Upper lobe of right lung (tissue), 1 donor: ENCODE measurements at regions not wholly inside any gene's neighbourhood (a gene's known extent, or its start where the extent isn't known, plus 50 kb on each side); places are given as distances from the start of the nearest gene placed in this dataset.
"Not testable (repeated sequence)": the region's sequence is repeated elsewhere in the genome, so short reads cannot be mapped to it uniquely, and the experiment has no call there.

Experiments used
- ATAC-seq: fragments of 200-7000 bp; cut with Tn5 transposase; one replicate; pipeline ENCODE4 v1.9.1; 2020; ENCODE audit warnings: mild to moderate bottlenecking, moderate library complexity
- DNase-seq: peaks from one replicate; pipeline ENCODE4 v3.0.0-alpha.2; 2020
- H3K27ac ChIP-seq: fragments of 200-600 bp; one replicate; pipeline ENCODE4 v1.8.0; 2022
- H3K27me3 ChIP-seq: fragments of 200-600 bp; one replicate; pipeline ENCODE4 v1.8.0; 2022; ENCODE audit warnings: mild to moderate bottlenecking
- H3K36me3 ChIP-seq: fragments of 200-600 bp; one replicate; pipeline ENCODE4 v1.8.0; 2022
- H3K4me1 ChIP-seq: fragments of 200-600 bp; one replicate; pipeline ENCODE4 v1.8.0; 2022
- H3K4me3 ChIP-seq: fragments of 200-600 bp; one replicate; pipeline ENCODE4 v1.8.0; 2022; ENCODE audit warnings: mild to moderate bottlenecking
- H3K9me3 ChIP-seq: fragments of 200-600 bp; one replicate; pipeline ENCODE4 v1.8.0; 2022
- intact Hi-C: fragments of 100-400 bp; cut with DNase I; formaldehyde crosslinking; loops from one replicate; pipeline ENCODE4 v1.11.0; 2022
- TF ChIP-seq, protein P1 (sequence below): fragments of 200-600 bp; IDR thresholded peaks from one replicate; pipeline ENCODE4 v1.8.0; 2022; ENCODE audit warnings: antibody characterized with exemption
- donor health status: DM: no; HTN: yes; CAD: no; lungs with severe emphysema.

- H3K4me1 ChIP-seq: no peaks in the 10 kb centered on the region
These were observed 143.9 kb downstream of the OR4M2 start for GRCh38 chr15:22224241-22224671.

GRCh38 chr15:22224961-22225360 lies 144.6 kb downstream of the OR4M2 start:
- H3K4me3 ChIP-seq, H3K4me1 ChIP-seq, H3K27ac ChIP-seq, intact Hi-C loops, H3K27me3 ChIP-seq, H3K9me3 ChIP-seq, H3K36me3 ChIP-seq, ATAC-seq: not testable (repeated sequence)
- DNase-seq: peak; percentile 23

More at GRCh38 chr15:22224241-22224671, 143.9 kb downstream of the OR4M2 start:
- Histone ChIP-seq H3K27me3 (no peaks in the 10 kb centered on the region), H3K36me3 (no peaks in the 10 kb centered on the region), H3K4me3 (no peak overlapping the region), H3K27ac (no peak overlapping the region), H3K9me3 (no peaks in the 10 kb centered on the region)
- intact Hi-C loops: no loop called here
- TF ChIP-seq, protein P1, sequence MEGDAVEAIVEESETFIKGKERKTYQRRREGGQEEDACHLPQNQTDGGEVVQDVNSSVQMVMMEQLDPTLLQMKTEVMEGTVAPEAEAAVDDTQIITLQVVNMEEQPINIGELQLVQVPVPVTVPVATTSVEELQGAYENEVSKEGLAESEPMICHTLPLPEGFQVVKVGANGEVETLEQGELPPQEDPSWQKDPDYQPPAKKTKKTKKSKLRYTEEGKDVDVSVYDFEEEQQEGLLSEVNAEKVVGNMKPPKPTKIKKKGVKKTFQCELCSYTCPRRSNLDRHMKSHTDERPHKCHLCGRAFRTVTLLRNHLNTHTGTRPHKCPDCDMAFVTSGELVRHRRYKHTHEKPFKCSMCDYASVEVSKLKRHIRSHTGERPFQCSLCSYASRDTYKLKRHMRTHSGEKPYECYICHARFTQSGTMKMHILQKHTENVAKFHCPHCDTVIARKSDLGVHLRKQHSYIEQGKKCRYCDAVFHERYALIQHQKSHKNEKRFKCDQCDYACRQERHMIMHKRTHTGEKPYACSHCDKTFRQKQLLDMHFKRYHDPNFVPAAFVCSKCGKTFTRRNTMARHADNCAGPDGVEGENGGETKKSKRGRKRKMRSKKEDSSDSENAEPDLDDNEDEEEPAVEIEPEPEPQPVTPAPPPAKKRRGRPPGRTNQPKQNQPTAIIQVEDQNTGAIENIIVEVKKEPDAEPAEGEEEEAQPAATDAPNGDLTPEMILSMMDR: no peak
- DNase-seq: peak; percentile 43
- ATAC-seq: no peak

- ATAC-seq: no peak
- Histone ChIP-seq H3K36me3 (no peaks in the 10 kb centered on the region), H3K27me3 (no peaks in the 10 kb centered on the region), H3K4me3 (no peak overlapping the region), H3K9me3 (no peaks in the 10 kb centered on the region), H3K4me1 (no peaks in the 10 kb centered on the region), H3K27ac (no peak overlapping the region)
- TF ChIP-seq, protein P1: no peak
- DNase-seq: peak; percentile 55
- intact Hi-C loops: no loop called here
These were observed 145.9 kb downstream of the OR4M2 start for GRCh38 chr15:22226034-22226790.

GRCh38 chr15:22227411-22228100 lies 147.2 kb downstream of the OR4M2 start:
- intact Hi-C loops: no loop called here
- DNase-seq (peak; percentile 62), ATAC-seq (no peak)
- H3K4me1 ChIP-seq: no peaks in the 10 kb centered on the region
- no peak overlapping the region for H3K27ac ChIP-seq
- H3K4me3 ChIP-seq: no peak overlapping the region
- no peaks in the 10 kb centered on the region for H3K27me3 ChIP-seq
- TF ChIP-seq, protein P1: no peak
- H3K36me3 ChIP-seq: no peaks in the 10 kb centered on the region
- no peaks in the 10 kb centered on the region for H3K9me3 ChIP-seq

DNA sequence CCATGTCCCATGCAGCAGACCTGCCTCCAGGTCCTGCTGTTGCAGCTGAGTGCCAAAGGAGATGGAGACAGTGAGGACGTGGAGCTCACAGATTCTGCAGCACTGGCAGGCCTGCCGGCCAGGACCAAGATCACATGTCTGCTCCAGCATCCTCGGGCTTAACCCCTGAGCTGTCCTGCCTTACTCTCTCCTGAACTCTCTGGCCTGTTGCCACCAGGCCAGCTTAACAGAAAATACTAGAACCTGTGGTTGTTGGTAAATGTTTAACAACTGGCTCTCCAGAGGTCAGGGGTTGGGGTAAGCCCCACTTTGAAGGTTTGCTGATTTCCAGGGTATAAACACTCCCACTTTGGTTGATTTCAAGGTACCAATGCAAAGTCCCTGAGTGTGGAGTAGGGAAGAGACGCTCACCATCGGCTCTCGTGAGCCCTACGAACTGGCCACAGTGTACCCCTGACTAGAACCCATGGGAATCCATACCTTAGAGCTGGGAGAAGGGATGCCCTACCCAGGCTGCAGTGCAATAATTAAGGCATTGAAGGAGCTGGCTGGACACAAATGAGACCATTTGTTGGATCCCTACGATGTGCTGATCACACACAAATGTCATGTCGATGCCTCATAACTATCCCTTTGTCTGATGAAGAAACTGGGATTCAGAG lies 147.9 kb downstream of the OR4M2 start:
- Histone ChIP-seq H3K27ac (no peak overlapping the region), H3K9me3 (no peaks in the 10 kb centered on the region), H3K27me3 (no peaks in the 10 kb centered on the region), H3K36me3 (no peaks in the 10 kb centered on the region), H3K4me1 (no peaks in the 10 kb centered on the region), H3K4me3 (no peak overlapping the region)
- TF ChIP-seq, protein P1: no peak
- DNase-seq (peak; percentile 48), ATAC-seq (no peak)
- intact Hi-C loops: no loop called here
